Keratinocyte (primary cell): ENCODE measurements at regions not wholly inside any gene's neighbourhood (a gene's known extent, or its start where the extent isn't known, plus 50 kb on each side); places are given as distances from the start of the nearest gene placed in this dataset.

Experiments
- DNase-seq: peaks from one replicate; pipeline ENCODE4 v3.0.0-alpha.2; 2011; ENCODE audit warnings: low read depth, missing footprints, low spot score
- FAIRE-seq: peaks from 2 replicates; lab custom pipeline; 2011; peaks lifted over from hg19 to GRCh38; lab: Jason Lieb, UNC
- H2AFZ ChIP-seq: 2 replicates; pipeline ENCODE4 v1.6.0; 2012; ENCODE audit warnings: low read length, control low read depth, inconsistent platforms; ENCODE audit not compliant: control insufficient read depth
- H3K27ac ChIP-seq: 2 replicates; pipeline ENCODE4 v1.5.1; 2011; ENCODE audit warnings: low read length; ENCODE audit not compliant: control insufficient read depth, insufficient read depth
- H3K27me3 ChIP-seq: 3 replicates; pipeline ENCODE4 v1.6.0; 2011; ENCODE audit warnings: low read length; ENCODE audit not compliant: control insufficient read depth, insufficient read depth; ENCODE audit errors: extremely low read depth
- H3K36me3 ChIP-seq, 2 experiments: 2 replicates in 1 of 2; 3 replicates in 1 of 2; pipeline ENCODE4 v1.5.1; 2011; ENCODE audit warnings: low read length in 2 of 2, mild to moderate bottlenecking in 1 of 2; ENCODE audit not compliant: control insufficient read depth in 2 of 2, insufficient read depth in 2 of 2; ENCODE audit errors: extremely low read depth in 1 of 2
- H3K4me1 ChIP-seq: 3 replicates; pipeline ENCODE4 v1.5.1; 2011; ENCODE audit warnings: low read length; ENCODE audit not compliant: control insufficient read depth, insufficient read depth; ENCODE audit errors: extremely low read depth
- H3K4me2 ChIP-seq: 3 replicates; pipeline ENCODE4 v1.6.0; 2011; ENCODE audit warnings: low read depth, low read length; ENCODE audit not compliant: control insufficient read depth, insufficient read depth; ENCODE audit errors: extremely low read depth
- H3K4me3 ChIP-seq, 3 experiments: fragments of 200-600 bp in 1 of 3; sonication (generic) in 1 of 3; 2 replicates in 2 of 3; 3 replicates in 1 of 3; pipeline ENCODE4 v1.5.1; 2011 to 2016; ENCODE audit warnings: low read length in 3 of 3, mild to moderate bottlenecking in 3 of 3, control low read depth in 2 of 3, inconsistent platforms in 1 of 3, low read depth in 1 of 3, mixed read lengths in 1 of 3, mixed run types in 1 of 3, moderate library complexity in 1 of 3; ENCODE audit not compliant: control insufficient read depth in 2 of 3, insufficient read depth in 2 of 3; ENCODE audit errors: extremely low read depth in 1 of 3
- H3K79me2 ChIP-seq: 2 replicates; pipeline ENCODE4 v1.6.0; 2012; ENCODE audit warnings: low read length; ENCODE audit not compliant: control insufficient read depth, insufficient read depth
- H3K9ac ChIP-seq: 3 replicates; pipeline ENCODE4 v1.6.0; 2011; ENCODE audit warnings: low read length; ENCODE audit not compliant: control insufficient read depth, insufficient read depth; ENCODE audit errors: extremely low read depth
- H3K9me1 ChIP-seq: 3 replicates; pipeline ENCODE4 v1.6.0; 2011; ENCODE audit warnings: low read length; ENCODE audit not compliant: control insufficient read depth, insufficient read depth; ENCODE audit errors: extremely low read depth
- H3K9me3 ChIP-seq: 2 replicates; pipeline ENCODE4 v1.5.1; 2012; ENCODE audit warnings: low read depth, low read length; ENCODE audit not compliant: control insufficient read depth
- H4K20me1 ChIP-seq: 3 replicates; pipeline ENCODE4 v1.6.0; 2011; ENCODE audit warnings: low read length; ENCODE audit not compliant: control insufficient read depth, insufficient read depth; ENCODE audit errors: extremely low read depth
- EZH2 ChIP-seq: IDR thresholded peaks from one replicate; pipeline ENCODE4 v1.6.1; 2012; ENCODE audit warnings: inconsistent platforms, mild to moderate bottlenecking, low read length, moderate library complexity
- dilution Hi-C: fragments of 300-500 bp; cut with MboI; formaldehyde crosslinking; loops from one replicate; pipeline ENCODE4 v1.7.0; 2020; ENCODE audit warnings: low sequenced_read_pairs; ENCODE audit not compliant: extremely low pct_ligation_motif_present
- TF ChIP-seq, protein P1 (sequence below), 3 experiments: IDR thresholded peaks in 1 of 3; conservative IDR thresholded peaks in 1 of 3; optimal IDR thresholded peaks in 1 of 3; 2 replicates in 2 of 3; 3 replicates in 1 of 3; pipeline versions ENCODE3 to v1.5.1; 2011; ENCODE audit warnings: low read length in 3 of 3, mild to moderate bottlenecking in 3 of 3, moderate library complexity in 2 of 3, control low read depth in 1 of 3, inconsistent platforms in 1 of 3; ENCODE audit not compliant: insufficient read depth in 2 of 3; ENCODE audit errors: extremely low read depth in 1 of 3

GRCh38 chr5:175131432-175131831 lies 312.6 kb downstream of the DRD1 start:
- no peak for FAIRE-seq
- no peak overlapping the region for H3K4me3 ChIP-seq
- H3K27ac ChIP-seq: no peak overlapping the region
- no peaks in the 10 kb centered on the region for H3K9me3 ChIP-seq
- DNase-seq: no peak
- H3K4me1 ChIP-seq: no peaks in the 10 kb centered on the region
- dilution Hi-C loops: no loop called here
- no peak overlapping the region for H3K4me2 ChIP-seq
- H3K36me3 ChIP-seq: no peaks in the 10 kb centered on the region
- H3K79me2 ChIP-seq: no peaks in the 10 kb centered on the region
- no peak overlapping the region for H3K9ac ChIP-seq
- no peaks in the 10 kb centered on the region for H3K9me1 ChIP-seq
- no peaks in the 10 kb centered on the region for H3K27me3 ChIP-seq
- H2AFZ ChIP-seq: no peak overlapping the region
- no peaks in the 10 kb centered on the region for H4K20me1 ChIP-seq
- TF ChIP-seq, protein P1, sequence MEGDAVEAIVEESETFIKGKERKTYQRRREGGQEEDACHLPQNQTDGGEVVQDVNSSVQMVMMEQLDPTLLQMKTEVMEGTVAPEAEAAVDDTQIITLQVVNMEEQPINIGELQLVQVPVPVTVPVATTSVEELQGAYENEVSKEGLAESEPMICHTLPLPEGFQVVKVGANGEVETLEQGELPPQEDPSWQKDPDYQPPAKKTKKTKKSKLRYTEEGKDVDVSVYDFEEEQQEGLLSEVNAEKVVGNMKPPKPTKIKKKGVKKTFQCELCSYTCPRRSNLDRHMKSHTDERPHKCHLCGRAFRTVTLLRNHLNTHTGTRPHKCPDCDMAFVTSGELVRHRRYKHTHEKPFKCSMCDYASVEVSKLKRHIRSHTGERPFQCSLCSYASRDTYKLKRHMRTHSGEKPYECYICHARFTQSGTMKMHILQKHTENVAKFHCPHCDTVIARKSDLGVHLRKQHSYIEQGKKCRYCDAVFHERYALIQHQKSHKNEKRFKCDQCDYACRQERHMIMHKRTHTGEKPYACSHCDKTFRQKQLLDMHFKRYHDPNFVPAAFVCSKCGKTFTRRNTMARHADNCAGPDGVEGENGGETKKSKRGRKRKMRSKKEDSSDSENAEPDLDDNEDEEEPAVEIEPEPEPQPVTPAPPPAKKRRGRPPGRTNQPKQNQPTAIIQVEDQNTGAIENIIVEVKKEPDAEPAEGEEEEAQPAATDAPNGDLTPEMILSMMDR (optimal IDR thresholded peaks at IDR 0.05 in 1 of 3, IDR thresholded peaks at IDR 0.05 in 1 of 3, conservative IDR thresholded peaks at IDR 0.05 in 1 of 3; ENCODE audit: extremely low read depth in 1 of 3, insufficient read depth in 2 of 3, low read length in 3 of 3): no peak
- TF ChIP-seq EZH2: no peak

GRCh38 chr5:175129619-175130018 lies 314.4 kb downstream of the DRD1 start:
- FAIRE-seq: no peak
- Histone ChIP-seq H3K9ac (no peak overlapping the region), H3K4me1 (no peaks in the 10 kb centered on the region), H3K27me3 (no peaks in the 10 kb centered on the region), H3K9me3 (no peaks in the 10 kb centered on the region), H3K27ac (no peak overlapping the region), H3K4me3 (no peak overlapping the region), H2AFZ (no peak overlapping the region), H4K20me1 (no peaks in the 10 kb centered on the region), H3K36me3 (no peaks in the 10 kb centered on the region), H3K9me1 (no peaks in the 10 kb centered on the region), H3K79me2 (no peaks in the 10 kb centered on the region), H3K4me2 (no peak overlapping the region)
- dilution Hi-C loops: no loop called here
- DNase-seq: no peak
- TF ChIP-seq EZH2: no peak
- TF ChIP-seq, protein P1 (optimal IDR thresholded peaks at IDR 0.05 in 1 of 3, IDR thresholded peaks at IDR 0.05 in 1 of 3, conservative IDR thresholded peaks at IDR 0.05 in 1 of 3; ENCODE audit: extremely low read depth in 1 of 3, insufficient read depth in 2 of 3, low read length in 3 of 3): no peak
